ENCODE measurements at regions not wholly inside any gene's neighbourhood (a gene's known extent, or its start where the extent isn't known, plus 50 kb on each side); places are given as distances from the start of the nearest gene placed in this dataset.

DNA sequence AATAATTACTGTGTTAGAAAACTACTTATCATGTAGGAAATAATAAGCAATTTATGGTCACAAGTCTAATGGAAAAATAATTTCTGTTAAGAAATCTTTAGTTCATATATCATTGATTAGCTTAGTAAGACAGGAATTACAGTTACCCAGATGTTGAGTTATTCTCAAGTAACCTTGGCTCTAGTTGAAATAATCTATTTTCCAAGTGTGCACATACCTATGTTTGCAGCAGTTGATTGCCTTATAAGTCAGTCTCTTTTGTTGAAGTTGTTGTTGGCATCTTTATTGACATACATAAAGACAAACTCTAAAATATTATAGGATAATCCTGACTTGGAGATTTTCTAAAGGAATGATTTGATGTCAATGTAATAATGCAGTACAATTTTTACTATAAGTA, 511.4 kb upstream of the KLF12 start:
- Histone ChIP-seq H3K4me3 (ENCODE audit: low read depth in 1 of 2, low read length in 1 of 2) (no peak overlapping the region), H3K27ac (no peak overlapping the region), H3K4me1 (ENCODE audit: control insufficient read depth in 1 of 2, insufficient read depth in 1 of 2, low read depth in 1 of 2, low read length in 1 of 2) (no peaks in the 10 kb centered on the region), H3K9me3 (no peaks in the 10 kb centered on the region), H3K36me3 (no peaks in the 10 kb centered on the region), H3K27me3 (no peaks in the 10 kb centered on the region)
- TF ChIP-seq, protein P1, sequence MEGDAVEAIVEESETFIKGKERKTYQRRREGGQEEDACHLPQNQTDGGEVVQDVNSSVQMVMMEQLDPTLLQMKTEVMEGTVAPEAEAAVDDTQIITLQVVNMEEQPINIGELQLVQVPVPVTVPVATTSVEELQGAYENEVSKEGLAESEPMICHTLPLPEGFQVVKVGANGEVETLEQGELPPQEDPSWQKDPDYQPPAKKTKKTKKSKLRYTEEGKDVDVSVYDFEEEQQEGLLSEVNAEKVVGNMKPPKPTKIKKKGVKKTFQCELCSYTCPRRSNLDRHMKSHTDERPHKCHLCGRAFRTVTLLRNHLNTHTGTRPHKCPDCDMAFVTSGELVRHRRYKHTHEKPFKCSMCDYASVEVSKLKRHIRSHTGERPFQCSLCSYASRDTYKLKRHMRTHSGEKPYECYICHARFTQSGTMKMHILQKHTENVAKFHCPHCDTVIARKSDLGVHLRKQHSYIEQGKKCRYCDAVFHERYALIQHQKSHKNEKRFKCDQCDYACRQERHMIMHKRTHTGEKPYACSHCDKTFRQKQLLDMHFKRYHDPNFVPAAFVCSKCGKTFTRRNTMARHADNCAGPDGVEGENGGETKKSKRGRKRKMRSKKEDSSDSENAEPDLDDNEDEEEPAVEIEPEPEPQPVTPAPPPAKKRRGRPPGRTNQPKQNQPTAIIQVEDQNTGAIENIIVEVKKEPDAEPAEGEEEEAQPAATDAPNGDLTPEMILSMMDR (IDR thresholded peaks at IDR 0.05), result no peak

DNA sequence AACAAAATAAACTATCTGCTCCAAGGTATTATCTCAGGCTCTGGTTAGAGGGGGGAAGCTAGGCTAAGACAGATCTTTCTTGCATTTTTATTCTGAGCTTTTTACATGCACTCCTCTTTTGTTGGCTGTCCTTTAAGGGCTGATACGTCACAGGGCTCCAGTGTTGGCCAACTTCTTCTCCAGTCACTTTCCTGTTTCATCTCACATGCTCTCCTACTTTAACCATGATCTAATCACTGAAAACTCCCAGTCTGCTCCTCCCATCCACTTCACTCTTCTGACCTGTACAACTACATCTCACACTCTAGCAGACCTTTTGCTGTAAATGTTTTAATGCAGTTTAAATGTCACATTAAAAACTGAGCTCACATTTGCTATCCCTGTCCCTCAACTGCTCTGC, 510.0 kb upstream of the KLF12 start:
- Histone ChIP-seq H3K27me3 (no peaks in the 10 kb centered on the region), H3K36me3 (no peaks in the 10 kb centered on the region), H3K4me3 (ENCODE audit: low read depth in 1 of 2, low read length in 1 of 2) (no peak overlapping the region), H3K9me3 (no peaks in the 10 kb centered on the region), H3K27ac (no peak overlapping the region), H3K4me1 (ENCODE audit: control insufficient read depth in 1 of 2, insufficient read depth in 1 of 2, low read depth in 1 of 2, low read length in 1 of 2) (no peaks in the 10 kb centered on the region)
- TF ChIP-seq, protein P1 (IDR thresholded peaks at IDR 0.05), result no peak

DNA sequence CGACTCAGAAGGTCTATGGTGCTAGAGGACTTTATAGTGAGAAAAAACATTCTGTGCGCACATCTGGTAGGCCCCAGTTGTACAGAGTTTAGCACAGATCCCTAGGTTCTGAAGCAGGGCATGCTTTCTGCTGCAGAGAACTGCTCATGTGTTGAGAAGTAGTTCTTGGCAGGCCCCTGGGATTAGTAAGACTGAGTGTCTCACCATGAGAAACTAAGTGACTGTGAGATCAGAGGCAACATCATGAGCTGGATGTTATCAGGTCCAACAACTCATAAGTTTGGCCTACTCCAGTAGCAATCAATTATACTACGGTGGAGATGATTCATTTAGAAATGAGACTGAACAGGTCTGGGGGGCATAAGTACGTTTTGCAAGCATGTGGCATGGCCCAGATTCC, 507.4 kb upstream of the KLF12 start:
- TF ChIP-seq, protein P1 (IDR thresholded peaks at IDR 0.05), result no peak
- H3K4me3 ChIP-seq (ENCODE audit: low read depth in 1 of 2, low read length in 1 of 2), result no peak overlapping the region
- no peaks in the 10 kb centered on the region for H3K27me3 ChIP-seq
- no peak overlapping the region for H3K27ac ChIP-seq
- H3K9me3 ChIP-seq, result no peaks in the 10 kb centered on the region
- no peaks in the 10 kb centered on the region for H3K36me3 ChIP-seq
- H3K4me1 ChIP-seq (ENCODE audit: control insufficient read depth in 1 of 2, insufficient read depth in 1 of 2, low read depth in 1 of 2, low read length in 1 of 2), result no peaks in the 10 kb centered on the region

DNA sequence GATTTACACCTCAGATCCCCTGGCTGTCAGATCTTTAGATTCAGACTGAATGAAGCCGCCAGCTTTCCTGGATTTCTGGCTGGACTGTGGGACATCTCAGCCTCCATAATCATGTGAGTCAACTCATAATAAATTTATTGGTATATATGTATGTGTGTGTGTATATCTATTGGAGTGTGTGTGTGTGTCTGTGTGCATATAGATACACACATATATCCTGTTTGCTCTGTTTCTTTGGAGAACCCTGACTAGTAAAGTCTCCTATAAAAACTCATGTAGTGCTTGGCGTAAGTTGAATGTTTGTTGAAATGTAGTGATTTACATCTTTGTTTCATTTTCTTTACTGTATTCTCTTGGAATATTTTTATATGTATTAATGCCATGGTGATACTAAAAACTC, 499.5 kb upstream of the KLF12 start:
- Histone ChIP-seq H3K27ac (no peak overlapping the region), H3K27me3 (no peaks in the 10 kb centered on the region), H3K4me1 (ENCODE audit: control insufficient read depth in 1 of 2, insufficient read depth in 1 of 2, low read depth in 1 of 2, low read length in 1 of 2) (no peaks in the 10 kb centered on the region), H3K4me3 (ENCODE audit: low read depth in 1 of 2, low read length in 1 of 2) (no peak overlapping the region), H3K36me3 (no peaks in the 10 kb centered on the region), H3K9me3 (no peaks in the 10 kb centered on the region)
- TF ChIP-seq, protein P1 (IDR thresholded peaks at IDR 0.05), result no peak

DNA sequence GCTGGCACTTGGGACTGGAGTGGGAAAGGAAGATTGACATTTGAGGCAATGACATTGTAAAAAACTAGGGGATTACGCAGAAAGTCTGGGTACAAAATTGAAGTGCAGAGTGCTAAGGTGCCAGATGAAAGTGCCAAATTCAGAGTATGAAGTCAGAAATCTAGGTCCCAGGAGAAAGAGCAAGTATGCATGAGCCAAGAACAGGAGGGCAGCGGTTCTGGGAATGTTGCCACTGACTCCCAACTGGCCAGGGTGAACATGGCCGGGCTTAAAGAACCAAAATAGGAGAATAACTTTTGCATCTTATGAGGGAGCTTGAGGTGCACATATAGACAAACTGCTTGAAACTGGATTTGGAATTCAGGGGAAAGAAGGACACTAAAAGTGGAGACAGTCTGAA, 495.8 kb upstream of the KLF12 start:
- Histone ChIP-seq H3K9me3 (no peaks in the 10 kb centered on the region), H3K4me3 (ENCODE audit: low read depth in 1 of 2, low read length in 1 of 2) (no peak overlapping the region), H3K36me3 (no peaks in the 10 kb centered on the region), H3K4me1 (ENCODE audit: control insufficient read depth in 1 of 2, insufficient read depth in 1 of 2, low read depth in 1 of 2, low read length in 1 of 2) (no peaks in the 10 kb centered on the region), H3K27me3 (no peaks in the 10 kb centered on the region), H3K27ac (no peak overlapping the region)
- TF ChIP-seq, protein P1 (IDR thresholded peaks at IDR 0.05), result no peak

DNA sequence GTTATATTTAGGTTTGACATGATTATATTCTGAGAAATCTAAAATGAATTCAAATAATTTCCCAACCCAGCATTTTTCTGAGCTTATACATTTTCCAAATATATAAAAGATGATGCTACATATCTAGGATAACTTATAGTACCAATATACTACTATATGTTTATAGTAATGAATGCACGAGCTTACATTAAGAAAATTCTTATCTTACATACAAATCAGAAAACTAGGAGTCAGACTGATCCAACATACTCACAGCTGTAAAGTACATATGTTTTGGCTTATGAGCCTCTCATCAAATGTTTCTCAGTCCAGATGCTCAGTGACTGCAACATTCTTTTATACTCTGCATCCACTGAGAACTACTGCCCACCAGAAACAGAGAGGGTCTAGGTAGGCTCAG, 491.3 kb upstream of the KLF12 start:
- TF ChIP-seq, protein P1 (IDR thresholded peaks at IDR 0.05), result no peak
- no peak overlapping the region for H3K4me3 ChIP-seq (ENCODE audit: low read depth in 1 of 2, low read length in 1 of 2)
- H3K27ac ChIP-seq, result no peak overlapping the region
- no peaks in the 10 kb centered on the region for H3K36me3 ChIP-seq
- H3K9me3 ChIP-seq, result no peaks in the 10 kb centered on the region
- no peaks in the 10 kb centered on the region for H3K27me3 ChIP-seq
- H3K4me1 ChIP-seq (ENCODE audit: control insufficient read depth in 1 of 2, insufficient read depth in 1 of 2, low read depth in 1 of 2, low read length in 1 of 2), result no peaks in the 10 kb centered on the region
